ENCODE measurements at regions not wholly inside any gene's neighbourhood (a gene's known extent, or its start where the extent isn't known, plus 50 kb on each side); places are given as distances from the start of the nearest gene placed in this dataset.

- no peak for DNase-seq
These were observed 213.3 kb downstream of the TENT4A start for GRCh38 chr5:6926491-6927038.

DNA sequence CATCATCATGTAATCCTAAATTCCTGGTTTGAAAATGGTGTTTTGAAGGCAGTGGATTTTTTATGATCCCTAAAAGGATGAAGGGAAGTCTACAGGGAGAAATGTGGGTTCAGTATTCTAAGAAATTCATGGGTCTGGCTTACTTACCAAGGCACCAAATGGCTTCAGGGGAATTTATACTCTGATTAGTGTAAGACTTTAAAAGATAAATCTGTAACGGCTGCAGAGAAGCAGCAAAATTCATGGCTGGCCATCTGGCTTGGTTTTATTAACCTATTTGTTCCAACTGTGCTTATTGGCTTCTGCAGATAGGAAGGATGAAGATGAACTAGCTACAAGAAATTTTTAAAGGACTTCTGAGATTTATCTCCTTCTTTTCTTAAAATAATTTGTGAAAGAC lies 222.8 kb downstream of the TENT4A start:
- DNase-seq = no peak

DNA sequence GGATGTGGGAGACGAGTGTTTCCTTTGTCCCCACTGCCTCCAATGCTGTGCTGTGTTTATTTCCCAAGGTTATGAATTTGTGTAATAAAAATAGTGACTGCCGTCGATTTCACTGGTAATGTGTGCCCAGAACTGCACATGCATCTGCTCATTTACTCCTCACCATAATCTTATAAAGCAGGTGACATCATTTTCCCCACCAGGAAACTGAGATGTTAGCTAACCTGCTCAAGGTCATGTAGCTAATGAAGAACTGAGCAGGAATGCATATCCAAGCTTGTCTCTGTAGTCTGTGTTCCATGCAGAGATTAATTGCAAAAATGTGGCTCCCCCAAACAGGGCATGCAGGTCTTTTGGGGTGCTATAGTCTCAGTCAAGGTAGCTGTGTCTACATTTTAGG lies 224.4 kb downstream of the TENT4A start:
- DNase-seq = no peak

DNA sequence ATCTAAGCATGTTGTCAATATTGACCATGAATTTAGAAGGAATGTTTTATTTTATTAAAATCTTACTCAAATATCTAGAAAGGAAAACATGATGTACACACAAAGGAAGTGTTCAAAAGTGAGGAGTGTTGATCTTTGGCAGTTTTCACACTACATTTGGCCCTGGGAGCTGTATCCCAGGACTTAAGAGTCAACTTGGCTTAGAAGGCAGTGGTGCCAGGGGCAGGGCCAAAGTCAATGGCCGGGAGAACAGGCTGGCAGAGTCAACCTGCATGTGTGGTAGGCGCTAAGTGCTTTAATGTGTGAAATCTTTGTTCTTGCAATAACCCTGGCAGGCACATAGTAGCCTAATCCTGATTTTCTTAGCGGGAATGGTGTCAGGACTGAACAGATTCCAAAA lies 228.4 kb downstream of the TENT4A start:
- no peak for DNase-seq

GRCh38 chr5:6943197-6944112 lies 230.2 kb downstream of the TENT4A start:
- no peak for DNase-seq

DNA sequence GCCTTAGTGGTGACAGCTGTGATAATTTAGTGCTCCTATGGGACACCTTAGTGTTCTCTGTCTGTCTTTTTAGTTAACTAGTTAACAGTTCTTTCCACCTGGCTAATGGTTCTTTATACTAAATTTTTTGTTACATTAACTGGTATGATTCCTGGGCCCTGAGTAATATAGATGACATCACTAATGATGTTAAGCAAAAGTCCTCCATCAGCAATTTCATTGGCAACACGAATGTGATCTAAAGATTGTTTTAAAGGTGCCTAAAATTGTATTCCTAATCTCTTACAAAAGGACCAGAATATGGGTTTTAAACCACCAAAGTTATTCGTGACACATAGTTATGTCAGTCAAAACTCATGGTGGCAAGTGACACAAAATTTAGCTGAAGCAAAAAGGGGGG lies 235.3 kb downstream of the TENT4A start:
- DNase-seq = no peak

DNA sequence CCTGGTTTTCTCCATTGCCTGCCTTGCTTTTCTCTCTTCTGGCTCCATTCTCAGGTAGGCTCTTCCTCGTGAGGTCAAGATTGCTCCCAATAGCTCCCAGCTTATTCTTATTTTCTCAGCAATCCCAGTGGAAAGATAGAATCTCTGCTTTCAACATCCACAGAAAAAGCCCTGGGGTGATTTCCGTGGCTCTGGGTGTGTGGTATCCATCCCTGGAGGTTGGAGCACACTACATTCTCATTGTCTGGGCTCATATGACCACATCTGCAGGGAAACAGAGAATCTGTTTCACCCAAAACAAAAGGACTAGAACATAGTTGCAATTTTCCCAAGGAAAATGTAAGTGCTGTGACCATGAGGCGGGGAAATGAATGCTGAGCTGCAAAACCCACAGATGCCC lies 236.0 kb downstream of the TENT4A start:
- DNase-seq = no peak

GRCh38 chr5:6950250-6950649 lies 237.0 kb downstream of the TENT4A start:
- no peak for DNase-seq

DNA sequence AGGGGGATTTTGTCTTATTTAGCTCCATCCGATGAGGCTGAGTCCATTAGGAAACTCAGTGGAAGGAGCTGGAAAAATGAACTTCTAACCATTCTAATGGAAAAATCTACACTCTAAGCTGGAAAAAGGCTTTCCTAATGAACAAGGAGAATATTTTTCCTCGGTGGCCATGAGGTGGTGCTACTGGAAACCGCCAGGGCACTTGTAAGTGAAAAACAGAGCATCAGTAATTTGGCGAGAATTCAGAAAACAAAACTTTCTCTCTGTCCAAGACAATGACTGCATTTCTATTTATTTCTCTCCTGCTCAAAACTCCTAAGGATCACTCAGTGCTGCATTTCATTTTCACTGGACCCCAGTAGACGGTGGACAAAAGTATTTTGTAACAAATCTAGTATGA lies 237.6 kb downstream of the TENT4A start:
- DNase-seq = no peak

DNA sequence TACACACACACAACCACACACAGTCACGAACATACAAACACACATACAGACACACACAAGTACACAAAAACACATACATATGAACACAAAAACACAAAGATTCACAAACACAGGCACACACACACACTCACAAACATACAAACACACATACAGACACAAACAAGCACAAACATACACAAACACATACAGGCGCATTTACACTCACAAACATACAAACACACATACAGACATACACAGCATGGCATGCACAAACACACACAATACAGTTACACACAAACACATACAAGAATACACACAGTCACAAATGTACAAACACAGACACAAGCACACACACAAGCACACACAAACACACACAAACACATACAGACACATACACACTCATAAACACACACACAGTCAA lies 247.9 kb downstream of the TENT4A start:
- no peak for DNase-seq

DNA sequence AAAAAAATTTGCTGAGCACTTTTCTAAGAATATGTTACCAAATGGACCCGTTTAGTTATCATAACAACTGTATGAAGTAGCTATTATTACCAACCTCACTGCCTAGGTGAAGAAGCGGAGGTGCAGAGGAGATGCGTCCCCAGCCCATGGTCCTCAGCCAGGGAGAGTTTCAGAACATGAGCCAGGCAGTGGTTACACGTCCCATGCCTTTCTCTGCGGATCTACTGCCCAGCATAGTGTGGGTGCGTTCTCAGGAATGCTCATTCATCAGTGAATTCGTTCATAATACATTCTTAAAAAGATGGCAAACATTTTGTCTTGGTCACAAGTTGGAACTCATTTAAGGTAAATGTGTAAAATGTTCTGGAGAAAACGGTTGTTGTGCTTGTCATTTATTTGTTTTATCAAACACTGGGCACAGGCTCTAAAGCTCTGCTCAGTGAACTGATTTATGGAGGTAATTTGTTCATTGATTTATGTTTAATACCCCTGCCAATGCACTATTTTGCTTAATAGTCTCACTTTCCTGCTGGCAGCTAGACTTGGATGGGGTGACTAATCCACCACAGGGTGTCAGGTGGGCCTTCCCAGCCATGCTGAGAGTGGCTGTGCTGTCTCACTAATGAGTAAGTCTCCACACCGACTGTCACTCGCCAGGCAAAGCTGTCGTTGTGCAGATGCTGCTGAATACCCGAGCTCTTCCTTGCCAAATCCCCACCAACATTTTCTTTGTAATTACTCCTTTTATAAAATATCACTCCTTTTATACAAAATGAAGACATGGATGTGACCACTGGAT lies 248.8 kb downstream of the TENT4A start:
- no peak for DNase-seq

GRCh38 chr5:6976971-6977370 lies 263.7 kb downstream of the TENT4A start:
- no peak for DNase-seq

DNA sequence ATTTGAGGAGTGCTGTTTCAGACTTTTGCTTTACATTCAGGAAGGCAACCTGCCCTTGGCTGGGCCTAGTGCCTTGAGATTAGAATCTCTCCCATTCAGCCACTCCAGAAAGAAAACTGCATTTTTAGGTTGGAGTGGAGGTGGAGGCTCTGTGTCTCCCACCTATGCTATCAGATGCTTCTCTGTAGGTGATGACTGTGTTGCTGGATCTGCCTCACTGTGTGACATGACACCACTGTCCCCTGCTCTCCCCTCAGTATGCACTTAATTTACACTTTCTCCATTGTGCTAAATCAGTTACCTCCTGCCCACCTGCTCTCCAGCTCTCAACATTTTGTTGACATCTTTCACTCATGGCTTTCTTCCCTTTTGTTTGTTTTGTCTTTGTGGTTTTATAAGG lies 265.8 kb downstream of the TENT4A start:
- no peak for DNase-seq

- no peak for DNase-seq
These were observed 276.0 kb downstream of the TENT4A start for GRCh38 chr5:6989230-6989629.

GRCh38 chr5:6994097-6994496 lies 280.9 kb downstream of the TENT4A start:
- no peak for DNase-seq

DNA sequence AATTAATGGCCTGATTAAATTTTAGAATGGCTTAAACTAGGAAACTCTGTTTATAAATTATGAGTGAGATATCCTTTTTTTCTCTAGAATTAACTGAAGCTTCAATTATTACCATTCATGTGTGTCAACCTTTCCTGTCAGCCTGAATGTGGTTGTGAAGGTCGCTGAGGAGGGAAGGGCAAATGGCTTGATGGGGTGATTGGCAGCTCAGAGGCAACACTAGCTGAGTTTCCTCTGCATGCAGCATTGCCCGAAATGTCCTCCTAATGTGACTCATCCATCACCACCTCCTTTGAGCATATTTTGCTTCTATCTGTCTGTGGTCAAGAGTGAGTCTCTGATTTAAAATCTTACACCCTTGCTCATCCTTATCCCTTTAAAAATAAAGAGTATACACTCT lies 281.9 kb downstream of the TENT4A start:
- DNase-seq = no peak

GRCh38 chr5:7000310-7000709 lies 287.1 kb downstream of the TENT4A start:
- no peak for DNase-seq

DNA sequence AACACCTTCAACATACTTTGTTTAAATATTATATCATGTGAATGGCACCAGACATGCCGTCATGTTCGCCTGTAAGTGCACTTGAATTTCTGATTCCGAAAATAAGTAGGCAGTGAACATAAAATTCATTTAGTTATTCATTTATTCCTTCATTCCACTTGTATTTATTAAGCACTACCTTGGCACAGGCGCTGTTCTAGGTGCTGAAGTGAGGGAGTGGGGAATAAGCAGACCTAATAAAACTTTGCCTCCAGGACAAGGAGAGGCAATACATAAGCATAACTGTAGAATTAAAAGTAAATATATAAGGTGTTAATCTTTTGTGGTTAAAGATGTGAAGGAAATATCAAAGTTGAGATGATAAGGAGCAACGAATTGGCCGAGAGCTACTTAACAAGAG lies 297.4 kb downstream of the TENT4A start:
- no peak for DNase-seq

DNA sequence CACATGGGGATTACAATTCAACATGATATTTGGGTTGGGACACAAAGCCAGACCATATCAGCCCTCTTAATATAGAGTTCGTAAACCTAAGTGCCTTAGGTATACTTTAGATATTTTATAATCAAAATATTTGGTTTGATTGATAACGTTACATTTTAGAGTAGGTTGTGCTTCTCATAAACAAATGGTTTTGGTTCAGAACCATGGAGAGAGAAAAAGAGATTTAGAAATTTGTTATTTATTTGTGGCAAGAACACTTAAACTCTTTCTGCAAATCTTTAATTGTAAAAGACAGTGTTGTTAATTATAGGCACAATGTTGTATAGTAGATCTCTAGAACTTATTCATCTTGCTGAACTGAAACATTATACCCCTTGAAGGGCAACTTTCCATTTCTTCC lies 298.8 kb downstream of the TENT4A start:
- DNase-seq = no peak

GRCh38 chr5:7014611-7015010 lies 301.4 kb downstream of the TENT4A start:
- no peak for DNase-seq

DNA sequence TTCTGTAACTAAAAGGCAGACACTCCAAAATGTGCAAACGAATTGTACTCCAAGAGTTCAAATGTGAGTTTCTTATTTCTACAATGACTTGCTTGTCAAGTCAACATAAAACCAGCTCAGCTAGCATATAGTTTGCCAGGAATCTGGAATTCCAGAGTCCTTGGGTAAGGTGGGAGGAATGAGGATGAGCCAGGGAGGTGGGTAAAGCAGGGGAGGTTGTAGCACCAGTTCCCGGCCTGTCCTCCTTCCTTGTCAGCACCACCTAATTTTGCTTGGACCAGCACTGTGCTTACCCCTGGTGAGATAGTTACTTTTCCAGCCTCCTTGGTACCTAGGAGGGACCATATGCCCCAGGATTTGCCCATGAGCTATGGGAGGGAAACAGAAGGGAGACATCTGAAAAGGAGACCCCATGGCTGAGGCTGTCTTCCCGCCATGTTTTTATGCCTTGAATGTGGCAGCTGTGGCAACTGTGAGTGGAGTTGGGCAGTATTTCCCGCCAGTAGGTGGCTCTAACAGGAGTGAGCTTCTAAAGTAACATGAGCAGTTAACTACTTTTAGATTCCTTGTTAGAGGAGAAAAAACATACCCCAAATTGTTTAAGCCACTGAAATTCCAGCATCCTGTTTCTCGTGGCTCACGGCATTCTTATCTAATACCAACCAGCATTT lies 302.5 kb downstream of the TENT4A start:
- no peak for DNase-seq

DNA sequence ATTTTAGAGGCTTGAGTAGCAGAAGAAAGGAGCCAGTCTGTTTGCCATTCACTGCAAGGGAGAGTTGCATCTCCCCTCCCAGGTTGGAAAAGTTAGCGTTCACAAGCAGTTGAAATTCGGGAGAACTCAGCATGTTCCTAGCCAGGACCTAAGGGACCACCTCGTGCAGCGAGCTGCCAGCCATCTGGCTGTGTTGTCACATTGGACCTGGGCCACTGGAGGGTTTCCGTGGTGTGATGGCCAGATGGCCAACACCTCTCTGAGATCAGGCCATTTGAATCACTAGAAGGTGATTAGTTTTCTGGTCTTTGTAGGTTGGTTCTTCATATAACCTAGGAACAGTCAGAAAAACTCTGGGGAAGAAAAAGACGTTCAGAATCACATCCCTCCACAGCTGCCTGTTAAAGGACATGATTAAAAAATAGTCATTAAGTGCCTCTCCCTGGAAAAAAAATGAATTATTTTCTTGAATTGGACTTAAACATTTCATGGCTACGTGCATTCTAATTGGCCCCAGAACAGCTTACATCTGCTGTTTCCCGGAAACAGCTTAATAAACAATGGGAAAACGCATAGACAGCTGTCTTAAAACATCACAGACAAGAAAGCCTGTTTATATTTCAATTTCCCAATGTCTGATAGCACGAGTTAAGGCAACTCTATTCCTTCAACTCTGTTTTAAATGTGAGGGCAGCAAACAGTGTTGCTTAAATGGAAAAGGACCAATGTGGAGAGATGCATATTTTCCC lies 303.9 kb downstream of the TENT4A start:
- DNase-seq = no peak

- no peak for DNase-seq
These were observed 305.0 kb downstream of the TENT4A start for GRCh38 chr5:7018198-7018597.

Data from stimulated activated CD4-positive, alpha-beta T cell treated with anti-CD3 and anti-CD28 coated beads, Interleukin-1b, Interleukin-23, amount 100 ng/mL, for 48 hours (primary cell).